Esophagus squamous epithelium (tissue), 5 donors: ENCODE measurements at regions not wholly inside any gene's neighbourhood (a gene's known extent, or its start where the extent isn't known, plus 50 kb on each side); places are given as distances from the start of the nearest gene placed in this dataset.
A peak's percentile ranks its signal among the peaks of the same experiment; 100 is the strongest.

Source experiments
- DNase-seq: peaks from one replicate; lab custom pipeline; 2025; lab: John Stamatoyannopoulos, UW
- H3K27ac ChIP-seq, 4 donors: fragments of 200-600 bp; sonication (generic); one replicate each; pipeline ENCODE4 v1.5.1; 2016 to 2019; ENCODE audit warnings: mild to moderate bottlenecking in 1 of 4
- H3K27me3 ChIP-seq, 4 donors: fragments of 200-600 bp; sonication (generic); 1 replicate in 3 of 4; 2 replicates in 1 of 4; pipeline versions ENCODE4 v1.5.1 to v1.6.0; 2017 to 2021; ENCODE audit warnings: antibody characterized with exemption in 1 of 4
- H3K36me3 ChIP-seq, 3 donors: fragments of 200-600 bp; sonication (generic); one replicate each; pipeline ENCODE4 v1.5.1; 2016 to 2019
- H3K4me1 ChIP-seq, 3 donors: fragments of 200-600 bp; sonication (generic); one replicate each; pipeline ENCODE4 v1.5.1; 2017 to 2019
- H3K4me3 ChIP-seq, 4 donors: fragments of 200-600 bp; sonication (generic); 1 replicate in 3 of 4; 2 replicates in 1 of 4; pipeline ENCODE4 v1.5.1; 2016 to 2019; ENCODE audit warnings: mild to moderate bottlenecking in 2 of 4, moderate library complexity in 1 of 4
- H3K9me3 ChIP-seq, 3 donors: fragments of 200-600 bp; sonication (generic); one replicate each; pipeline ENCODE4 v1.5.1; 2016 to 2019
- CTCF ChIP-seq, 6 experiments: fragments of 450-650 bp in 4 of 6; fragments of 200-600 bp in 2 of 6; sonication (generic) in 2 of 6; IDR thresholded peaks; one replicate each; pipeline ENCODE4 v1.5.1; 2016 to 2019; ENCODE audit warnings: antibody characterized with exemption in 6 of 6, mild to moderate bottlenecking in 4 of 6, moderate library complexity in 4 of 6
- POLR2A ChIP-seq, 4 donors: fragments of 450-650 bp; IDR thresholded peaks; one replicate each; pipeline ENCODE4 v1.6.1; 2017; ENCODE audit warnings: antibody characterized with exemption in 4 of 4, mild to moderate bottlenecking in 4 of 4, moderate library complexity in 3 of 4
- WGBS, 2 donors: methylation state at CpG; one replicate each; pipeline ENCODE4 v1.1.5; 2018; 5-methylcytosine and 5-hydroxymethylcytosine counted together
- intact Hi-C: fragments of 100-400 bp; cut with DNase I; formaldehyde crosslinking; loops from one replicate; pipeline ENCODE4 v1.15.0; 2022
- donor health status: DM: yes; HTN: yes; CAD: no.

- no peaks in the 10 kb centered on the region for H3K36me3 ChIP-seq
- TF ChIP-seq POLR2A (IDR thresholded peaks at IDR 0.05): no peak
- TF ChIP-seq CTCF (IDR thresholded peaks at IDR 0.05): no peak
- no peaks in the 10 kb centered on the region for H3K4me1 ChIP-seq
- intact Hi-C loops: no loop called here
- 86 to 96% methylated on average over 3 to 6 of the region's 6 CpGs for WGBS, 2 donors
- H3K9me3 ChIP-seq: no peaks in the 10 kb centered on the region
- DNase-seq: no peak
- H3K4me3 ChIP-seq: no peak overlapping the region
- no peak overlapping the region for H3K27ac ChIP-seq
- no peaks in the 10 kb centered on the region for H3K27me3 ChIP-seq
Observed at GRCh38 chr16:31693733-31694132, 166.0 kb downstream of the AHSP start.

GRCh38 chr16:31694461-31694860 is 166.8 kb downstream of the AHSP start:
- no peaks in the 10 kb centered on the region for H3K27me3 ChIP-seq
- DNase-seq: no peak
- intact Hi-C loops: no loop called here
- H3K27ac ChIP-seq: no peak overlapping the region
- no peaks in the 10 kb centered on the region for H3K36me3 ChIP-seq
- TF ChIP-seq CTCF (IDR thresholded peaks at IDR 0.05) (no peak), POLR2A (IDR thresholded peaks at IDR 0.05) (no peak)
- WGBS, 2 donors: 96 to 100% methylated on average over 2 of the region's 2 CpGs
- no peaks in the 10 kb centered on the region for H3K9me3 ChIP-seq
- no peak overlapping the region for H3K4me3 ChIP-seq
- no peaks in the 10 kb centered on the region for H3K4me1 ChIP-seq

GRCh38 chr16:31695667-31696066 is 168.0 kb downstream of the AHSP start:
- Histone ChIP-seq H3K4me3 (no peak overlapping the region), H3K27ac (no peak overlapping the region), H3K36me3 (no peaks in the 10 kb centered on the region), H3K4me1 (peaks cover 0 to 7% (median 0%) of the 10 kb centered on the region in 3 donors), H3K9me3 (no peaks in the 10 kb centered on the region), H3K27me3 (no peaks in the 10 kb centered on the region)
- no peak for DNase-seq
- TF ChIP-seq POLR2A (IDR thresholded peaks at IDR 0.05) (no peak), CTCF (IDR thresholded peaks at IDR 0.05) (no peak)
- intact Hi-C loops: no loop called here
- 43 to 47% methylated on average over 4 of the region's 4 CpGs for WGBS, 2 donors

GRCh38 chr16:31696968-31697743 is 169.5 kb downstream of the AHSP start:
- DNase-seq: no peak
- 41 to 44% methylated on average over 8 of the region's 8 CpGs for WGBS, 2 donors
- peaks cover 5 to 22% (median 7%) of the 10 kb centered on the region in 3 donors for H3K4me1 ChIP-seq
- intact Hi-C loops: no loop called here
- TF ChIP-seq POLR2A (IDR thresholded peaks at IDR 0.05) (no peak), CTCF (IDR thresholded peaks at IDR 0.05) (peak; percentile 12 to 74 (median 34))
- H3K9me3 ChIP-seq: no peaks in the 10 kb centered on the region
- H3K36me3 ChIP-seq: no peaks in the 10 kb centered on the region
- H3K27me3 ChIP-seq: no peaks in the 10 kb centered on the region
- no peak overlapping the region for H3K27ac ChIP-seq
- no peak overlapping the region for H3K4me3 ChIP-seq

- H3K9me3 ChIP-seq: no peaks in the 10 kb centered on the region
- TF ChIP-seq CTCF (IDR thresholded peaks at IDR 0.05) (no peak), POLR2A (IDR thresholded peaks at IDR 0.05) (no peak)
- H3K4me3 ChIP-seq: no peak overlapping the region
- H3K36me3 ChIP-seq: peaks cover 0 to 1% (median 0%) of the 10 kb centered on the region in 3 donors
- H3K4me1 ChIP-seq: peaks cover 5 to 23% (median 7%) of the 10 kb centered on the region in 3 donors
- intact Hi-C loops: no loop called here
- H3K27me3 ChIP-seq: no peaks in the 10 kb centered on the region
- WGBS, 2 donors: 82 to 84% methylated on average over 4 of the region's 4 CpGs
- H3K27ac ChIP-seq: no peak overlapping the region
- DNase-seq: no peak
Observed at GRCh38 chr16:31697744-31698125, 170.0 kb downstream of the AHSP start.
